Right cardiac atrium (tissue), 5 donors: ENCODE measurements at regions not wholly inside any gene's neighbourhood (a gene's known extent, or its start where the extent isn't known, plus 50 kb on each side); places are given as distances from the start of the nearest gene placed in this dataset.

ENCODE experiments used
- ATAC-seq, 2 donors: fragments of 200-7000 bp; cut with Tn5 transposase; one replicate each; pipeline versions ENCODE4 v1.8.0 to v1.9.1; 2020; ENCODE audit warnings: moderate library complexity in 2 of 2, mild to moderate bottlenecking in 1 of 2
- DNase-seq, 3 donors: peaks; one replicate each; pipeline ENCODE4 v3.0.0-alpha.2; 2020
- H3K27ac ChIP-seq: one replicate; pipeline ENCODE4 v1.5.1; 2013; ENCODE audit warnings: mild to moderate bottlenecking, low read length, control low read depth, moderate library complexity
- H3K27me3 ChIP-seq: one replicate; pipeline ENCODE4 v1.6.1; 2013; ENCODE audit not compliant: control insufficient read depth, insufficient read depth
- H3K4me1 ChIP-seq: one replicate; pipeline ENCODE4 v1.6.1; 2013; ENCODE audit warnings: low read length; ENCODE audit not compliant: control insufficient read depth, insufficient read depth
- H3K4me3 ChIP-seq: one replicate; pipeline ENCODE4 v1.5.1; 2013; ENCODE audit warnings: low read length, control low read depth
- H3K9me3 ChIP-seq: one replicate; pipeline ENCODE4 v1.6.1; 2013; ENCODE audit warnings: low read length; ENCODE audit not compliant: control insufficient read depth
- WGBS: extraction: QIAGEN DNeasy Blood & Tissue Kit; methylation state at CpG from one replicate; pipeline ENCODE4 v1.1.7; 2013; 5-methylcytosine and 5-hydroxymethylcytosine counted together
- intact Hi-C, 4 donors: fragments of 100-400 bp; cut with DNase I; formaldehyde crosslinking; loops; one replicate each; pipeline versions ENCODE4 v1.11.0 to v1.14.0; 2022 to 2023
- donor health status: healthy with polysubstance abuse.
- donor health status: DM: no; HTN: yes; CAD: no.
- donor health status: DM: no; HTN: no; CAD: no.
- donor health status: DM: no; HTN: yes; CAD: no; lungs with severe emphysema.
- donor health status: DM: yes; HTN: yes; CAD: no.

DNA sequence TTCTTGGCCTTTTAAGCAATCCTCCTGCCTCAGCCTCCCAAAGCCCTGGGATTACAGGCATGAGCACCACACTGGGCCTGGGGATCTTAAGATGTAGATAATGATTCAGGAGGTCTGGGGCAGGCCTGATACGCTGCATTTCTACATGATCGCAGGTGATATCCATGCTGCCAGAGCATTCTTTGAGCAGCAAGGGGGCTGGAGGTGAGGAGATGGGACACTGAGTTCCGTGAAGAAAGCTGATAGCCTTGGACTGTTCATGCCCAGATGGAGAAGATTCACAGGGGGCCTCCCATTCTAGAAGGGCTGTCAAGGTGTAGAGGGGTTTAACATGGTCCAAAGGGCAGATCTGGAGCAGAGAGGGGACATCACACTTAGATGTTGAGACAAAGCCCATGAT, 480.3 kb downstream of the RPS24 start:
- no peaks in the 10 kb centered on the region for H3K27me3 ChIP-seq
- no peaks in the 10 kb centered on the region for H3K9me3 ChIP-seq
- no peak for ATAC-seq
- WGBS: 96% methylated on average over 3 of the region's 3 CpGs
- no peak for DNase-seq
- intact Hi-C loops: no loop called here
- no peak overlapping the region for H3K4me3 ChIP-seq
- no peak overlapping the region for H3K27ac ChIP-seq
- peaks cover 2% of the 10 kb centered on the region for H3K4me1 ChIP-seq

GRCh38 chr10:78514459-78514858, 480.8 kb downstream of the RPS24 start:
- intact Hi-C loops: no loop called here
- Histone ChIP-seq H3K9me3 (no peaks in the 10 kb centered on the region), H3K4me1 (peaks cover 2% of the 10 kb centered on the region), H3K27ac (no peak overlapping the region), H3K4me3 (no peak overlapping the region), H3K27me3 (no peaks in the 10 kb centered on the region)
- ATAC-seq (no peak), DNase-seq (no peak)
- 83% methylated on average over 4 of the region's 4 CpGs for WGBS

DNA sequence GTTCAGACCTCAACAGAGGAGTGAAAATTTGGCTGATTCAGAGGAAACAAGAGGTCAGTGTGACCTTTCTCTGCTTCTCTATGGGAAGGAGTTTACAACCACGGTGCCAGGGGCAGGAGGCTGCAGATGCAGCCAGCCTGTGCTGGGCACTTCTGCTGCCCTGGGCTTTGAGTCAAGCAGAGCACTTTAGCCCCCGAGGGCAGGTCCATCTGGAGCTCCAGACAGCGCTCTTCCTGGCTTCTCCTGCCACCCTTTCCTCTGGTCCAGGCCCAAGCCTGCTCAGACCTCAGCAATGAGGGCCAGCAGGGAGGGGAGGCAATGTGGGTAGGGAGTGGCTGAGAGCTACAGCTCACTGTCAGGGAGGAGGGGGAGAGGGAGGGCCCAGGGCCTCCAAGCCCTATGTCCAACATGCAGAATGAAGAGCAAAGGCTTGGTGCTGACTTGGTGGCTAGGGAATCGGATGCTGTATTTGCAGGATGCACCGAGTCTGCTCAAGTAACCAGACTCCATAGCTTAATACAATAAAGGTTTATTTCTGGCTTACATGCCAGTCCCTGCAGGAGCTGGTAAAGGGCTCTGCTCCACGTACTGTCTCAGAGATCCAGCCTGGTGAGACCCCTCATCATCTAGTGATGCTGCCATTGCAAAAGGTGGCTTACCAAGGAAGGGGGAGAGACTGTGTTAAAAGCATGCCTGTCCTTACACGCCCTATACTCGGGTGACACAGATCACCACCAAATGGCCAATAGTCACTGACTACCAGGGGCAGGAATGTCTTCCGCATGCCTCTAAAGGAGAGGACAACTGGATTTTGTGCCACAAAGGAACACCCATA, 481.6 kb downstream of the RPS24 start:
- DNase-seq: peak; percentile 34 to 80 (median 79)
- intact Hi-C loops: no loop called here
- no peaks in the 10 kb centered on the region for H3K9me3 ChIP-seq
- H3K27ac ChIP-seq: no peak overlapping the region
- ATAC-seq: peak; percentile 74 to 76
- no peaks in the 10 kb centered on the region for H3K27me3 ChIP-seq
- H3K4me3 ChIP-seq: no peak overlapping the region
- 79% methylated on average over 9 of the region's 9 CpGs for WGBS
- peaks cover 2% of the 10 kb centered on the region for H3K4me1 ChIP-seq

- no peaks in the 10 kb centered on the region for H3K27me3 ChIP-seq
- ATAC-seq: no peak
- H3K4me1 ChIP-seq: peaks cover 2% of the 10 kb centered on the region
- intact Hi-C loops: no loop called here
- no peak overlapping the region for H3K27ac ChIP-seq
- no peak for DNase-seq
- no peaks in the 10 kb centered on the region for H3K9me3 ChIP-seq
- H3K4me3 ChIP-seq: no peak overlapping the region
- WGBS: 86% methylated on average over 1 of the region's 1 CpG
Measured at GRCh38 chr10:78515873-78516153, 482.1 kb downstream of the RPS24 start.

DNA sequence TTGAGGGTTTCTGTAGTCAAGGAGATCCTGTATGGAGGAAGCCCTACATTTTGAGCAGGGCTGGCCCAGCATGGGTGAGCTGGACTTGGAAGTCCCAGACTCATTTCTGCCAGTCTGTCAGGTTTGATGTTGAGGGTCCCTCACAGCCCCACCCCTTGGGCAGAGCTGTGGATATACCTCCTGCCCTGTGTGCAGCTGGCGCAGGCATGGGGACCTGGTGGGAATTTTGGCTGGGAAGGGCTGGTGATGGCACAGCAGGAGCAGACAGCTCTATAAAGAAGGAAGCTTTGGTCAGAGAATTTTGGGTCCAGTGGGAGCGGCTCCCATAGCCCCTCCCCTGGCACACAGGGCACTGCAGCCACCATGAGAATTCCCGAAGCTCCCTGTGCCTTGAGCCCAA, 482.6 kb downstream of the RPS24 start:
- ATAC-seq (no peak), DNase-seq (no peak)
- Histone ChIP-seq H3K27ac (no peak overlapping the region), H3K27me3 (no peaks in the 10 kb centered on the region), H3K4me3 (no peak overlapping the region), H3K4me1 (peaks cover 2% of the 10 kb centered on the region), H3K9me3 (no peaks in the 10 kb centered on the region)
- WGBS: 92% methylated on average over 3 of the region's 3 CpGs
- intact Hi-C loops: no loop called here

- no peak for ATAC-seq
- Histone ChIP-seq H3K4me3 (no peak overlapping the region), H3K9me3 (no peaks in the 10 kb centered on the region), H3K4me1 (peaks cover 2% of the 10 kb centered on the region), H3K27ac (no peak overlapping the region), H3K27me3 (no peaks in the 10 kb centered on the region)
- 90% methylated on average over 8 of the region's 8 CpGs for WGBS
- no peak for DNase-seq
- intact Hi-C loops: no loop called here
Measured at GRCh38 chr10:78516756-78517155, 483.1 kb downstream of the RPS24 start.

GRCh38 chr10:78518224-78518623, 484.6 kb downstream of the RPS24 start:
- H3K27me3 ChIP-seq: no peaks in the 10 kb centered on the region
- intact Hi-C loops: no loop called here
- ATAC-seq (no peak), DNase-seq (no peak)
- WGBS: 95% methylated on average over 5 of the region's 5 CpGs
- no peak overlapping the region for H3K4me3 ChIP-seq
- no peak overlapping the region for H3K27ac ChIP-seq
- H3K4me1 ChIP-seq: peaks cover 2% of the 10 kb centered on the region
- no peaks in the 10 kb centered on the region for H3K9me3 ChIP-seq

DNA sequence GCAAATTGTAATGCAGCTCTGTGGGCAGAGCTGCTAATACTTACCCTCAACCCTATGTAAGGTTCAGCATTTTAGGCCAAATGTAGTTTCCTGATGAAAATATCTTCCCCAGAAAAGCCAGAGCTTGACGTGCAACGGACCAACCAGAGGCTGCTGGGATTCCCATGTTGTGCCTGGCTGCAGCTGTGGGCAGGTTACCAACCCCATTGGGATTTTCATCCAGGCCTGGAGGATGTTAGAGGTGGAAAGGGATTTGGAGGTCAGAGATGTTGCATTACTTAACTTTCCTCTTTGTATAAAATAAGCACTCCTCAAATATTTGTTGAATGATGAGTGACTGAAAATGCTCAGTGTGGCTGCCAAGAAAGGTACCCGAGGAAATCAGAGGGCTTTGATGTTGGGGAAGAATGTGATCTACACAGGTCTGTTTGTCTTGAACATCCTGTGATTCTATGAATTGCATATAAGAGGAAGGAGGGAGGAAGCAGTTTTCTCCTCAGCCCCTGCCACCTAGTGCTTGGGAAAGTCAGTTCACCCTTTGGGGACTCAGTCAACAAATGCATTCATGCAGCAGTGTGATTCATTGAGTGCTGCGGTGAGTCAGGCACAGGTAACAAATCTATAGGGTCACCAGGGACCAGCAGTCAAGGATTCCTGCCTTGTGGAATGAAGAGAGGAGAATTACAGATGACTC, 487.2 kb downstream of the RPS24 start:
- no peaks in the 10 kb centered on the region for H3K4me1 ChIP-seq
- no peak overlapping the region for H3K4me3 ChIP-seq
- no peaks in the 10 kb centered on the region for H3K9me3 ChIP-seq
- no peak overlapping the region for H3K27ac ChIP-seq
- DNase-seq (no peak), ATAC-seq (no peak)
- intact Hi-C loops: no loop called here
- no peaks in the 10 kb centered on the region for H3K27me3 ChIP-seq
- WGBS: 59% methylated on average over 4 of the region's 4 CpGs

- Histone ChIP-seq H3K27me3 (no peaks in the 10 kb centered on the region), H3K4me3 (no peak overlapping the region), H3K27ac (no peak overlapping the region), H3K9me3 (no peaks in the 10 kb centered on the region), H3K4me1 (no peaks in the 10 kb centered on the region)
- intact Hi-C loops: no loop called here
- DNase-seq (no peak), ATAC-seq (no peak)
- 98% methylated on average over 1 of the region's 1 CpG for WGBS
Measured at GRCh38 chr10:78523453-78523852, 489.8 kb downstream of the RPS24 start.

GRCh38 chr10:78524342-78524741, 490.7 kb downstream of the RPS24 start:
- H3K4me3 ChIP-seq: no peak overlapping the region
- H3K9me3 ChIP-seq: no peaks in the 10 kb centered on the region
- H3K27ac ChIP-seq: no peak overlapping the region
- intact Hi-C loops: no loop called here
- ATAC-seq (no peak), DNase-seq (no peak)
- 85% methylated on average over 5 of the region's 5 CpGs for WGBS
- H3K4me1 ChIP-seq: no peaks in the 10 kb centered on the region
- no peaks in the 10 kb centered on the region for H3K27me3 ChIP-seq

DNA sequence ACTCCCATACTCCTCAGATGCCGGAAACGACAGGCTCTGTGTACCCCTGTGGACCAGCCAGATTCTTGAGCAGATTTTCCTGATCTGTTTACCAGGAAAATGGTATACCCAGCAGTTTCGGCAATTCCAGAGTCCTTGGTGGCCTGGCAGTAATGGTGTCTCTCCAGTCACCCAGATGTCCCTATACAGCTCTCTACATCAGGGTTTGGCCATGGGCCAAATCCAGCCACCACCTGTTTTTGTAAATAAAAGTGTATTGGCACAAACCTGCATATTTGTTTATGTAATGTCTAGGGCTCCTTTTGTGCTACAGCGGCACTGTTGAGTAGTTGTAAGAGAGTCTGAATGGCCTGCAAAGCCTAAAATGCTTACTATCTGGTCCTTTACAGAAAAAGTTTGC, 491.3 kb downstream of the RPS24 start:
- intact Hi-C loops: no loop called here
- Histone ChIP-seq H3K4me1 (no peaks in the 10 kb centered on the region), H3K4me3 (no peak overlapping the region), H3K27ac (no peak overlapping the region), H3K27me3 (no peaks in the 10 kb centered on the region), H3K9me3 (no peaks in the 10 kb centered on the region)
- 93% methylated on average over 4 of the region's 4 CpGs for whole genome bisulfite sequencing
- DNase-seq (no peak), ATAC-seq (no peak)
